ENCODE measurements at regions not wholly inside any gene's neighbourhood (a gene's known extent, or its start where the extent isn't known, plus 50 kb on each side); places are given as distances from the start of the nearest gene placed in this dataset.

GRCh38 chr5:152532714-152533113 lies 127.6 kb upstream of the NMUR2 start:
- TF ChIP-seq CTCF (IDR thresholded peaks at IDR 0.05) = peak in 4 of 6 experiments; percentile 42 to 68 (median 66)
- no peak for TF ChIP-seq POLR2A (IDR thresholded peaks at IDR 0.05)

Measured in Peyer's patch (tissue), 4 donors.